GM23338 (cell line): ENCODE measurements at regions not wholly inside any gene's neighbourhood (a gene's known extent, or its start where the extent isn't known, plus 50 kb on each side); places are given as distances from the start of the nearest gene placed in this dataset.

Experiments used
- ATAC-seq: fragments of 200-7000 bp; cut with Tn5 transposase; 3 replicates; pipeline ENCODE4 v1.9.1; 2020
- DNase-seq: peaks from one replicate; pipeline ENCODE4 v3.0.0-alpha.2; 2015; ENCODE audit warnings: low spot score
- H2AFZ ChIP-seq: fragments of 200-600 bp; sonication (generic); 2 replicates; pipeline ENCODE4 v1.8.0; 2016; ENCODE audit warnings: antibody characterized with exemption, mild to moderate bottlenecking, moderate library complexity
- H3F3A ChIP-seq: fragments of 200-600 bp; sonication (generic); replicated peaks from 2 replicates; pipeline ENCODE4 v1.8.0; 2017; ENCODE audit warnings: antibody characterized with exemption, mixed run types, low read depth
- H3K27ac ChIP-seq: fragments of 200-600 bp; sonication (generic); 2 replicates; pipeline ENCODE4 v1.6.1; 2016; ENCODE audit warnings: low read depth
- H3K27me3 ChIP-seq: fragments of 200-600 bp; sonication (generic); 2 replicates; pipeline ENCODE4 v1.8.0; 2016; ENCODE audit warnings: mild to moderate bottlenecking, mixed run types, moderate library complexity; ENCODE audit not compliant: insufficient read depth
- H3K36me3 ChIP-seq: fragments of 200-600 bp; sonication (generic); 2 replicates; pipeline ENCODE4 v1.8.0; 2016; ENCODE audit warnings: mild to moderate bottlenecking; ENCODE audit not compliant: insufficient read depth
- H3K4me1 ChIP-seq: fragments of 200-600 bp; sonication (generic); 2 replicates; pipeline ENCODE4 v1.8.0; 2016; ENCODE audit warnings: mild to moderate bottlenecking, moderate library complexity; ENCODE audit not compliant: insufficient read depth
- H3K4me2 ChIP-seq: fragments of 200-600 bp; sonication (generic); 2 replicates; pipeline ENCODE4 v1.7.1; 2017; ENCODE audit warnings: mixed run types
- H3K4me3 ChIP-seq: fragments of 200-600 bp; sonication (generic); 2 replicates; pipeline ENCODE4 v1.6.1; 2016; ENCODE audit warnings: mixed run types
- H3K79me2 ChIP-seq: fragments of 200-600 bp; sonication (generic); replicated peaks from 2 replicates; pipeline ENCODE4 v1.8.0; 2017; ENCODE audit warnings: mild to moderate bottlenecking; ENCODE audit not compliant: insufficient read depth
- H3K9me2 ChIP-seq: fragments of 200-600 bp; sonication (generic); 2 replicates; pipeline ENCODE4 v1.8.0; 2017; ENCODE audit not compliant: insufficient read depth
- H4K20me1 ChIP-seq: fragments of 200-600 bp; sonication (generic); replicated peaks from 2 replicates; pipeline ENCODE4 v1.8.0; 2017; ENCODE audit warnings: mild to moderate bottlenecking; ENCODE audit not compliant: insufficient read depth
- H3K27ac Mint-ChIP-seq: 2 replicates; pipeline ENCODE4 v1.8.0; 2020; ENCODE audit warnings: inconsistent platforms, mild to moderate bottlenecking, moderate library complexity, mixed read lengths
- H3K27me3 Mint-ChIP-seq: 3 replicates; pipeline ENCODE4 v1.8.0; 2022; ENCODE audit warnings: low read depth, mild to moderate bottlenecking, moderate library complexity, mixed read lengths, inconsistent platforms; ENCODE audit not compliant: insufficient read depth, poor library complexity
- H3K36me3 Mint-ChIP-seq: 3 replicates; pipeline ENCODE4 v1.8.0; 2021; ENCODE audit warnings: low read depth, mild to moderate bottlenecking, inconsistent platforms, moderate library complexity, mixed read lengths
- H3K4me1 Mint-ChIP-seq: 3 replicates; pipeline ENCODE4 v1.8.0; 2020; ENCODE audit warnings: mild to moderate bottlenecking, inconsistent platforms, mixed read lengths
- H3K4me3 Mint-ChIP-seq: 3 replicates; pipeline ENCODE4 v1.8.0; 2021; ENCODE audit warnings: moderate library complexity, mild to moderate bottlenecking, inconsistent platforms, mixed read lengths
- H3K9me3 Mint-ChIP-seq: 3 replicates; pipeline ENCODE4 v1.8.0; 2020; ENCODE audit warnings: moderate library complexity, mild to moderate bottlenecking, inconsistent platforms, mixed read lengths
- CREB1 ChIP-seq: fragments of 250-450 bp; sonication (Bioruptor Pico); IDR thresholded peaks from 2 replicates; pipeline ENCODE4 v1.5.0; 2020; ENCODE audit warnings: low read depth, mild to moderate bottlenecking, moderate library complexity
- EZH2 ChIP-seq: fragments of 200-600 bp; sonication (generic); IDR thresholded peaks from one replicate; pipeline ENCODE4 v1.8.0; 2017; ENCODE audit warnings: antibody characterized with exemption, mild to moderate bottlenecking, low read depth; ENCODE audit not compliant: unreplicated experiment
- EZH2phosphoT487 ChIP-seq: fragments of 200-600 bp; sonication (generic); IDR thresholded peaks from one replicate; pipeline ENCODE4 v1.8.1; 2018; ENCODE audit warnings: antibody characterized with exemption; ENCODE audit not compliant: unreplicated experiment
- JUNB ChIP-seq: IDR thresholded peaks from one replicate; pipeline ENCODE4 v1.6.1; 2016; ENCODE audit warnings: antibody characterized with exemption; ENCODE audit not compliant: unreplicated experiment
- NANOG ChIP-seq: IDR thresholded peaks from 2 replicates; pipeline ENCODE4 v1.6.1; 2016; ENCODE audit warnings: antibody characterized with exemption, borderline replicate concordance
- POLR2AphosphoS5 ChIP-seq: IDR thresholded peaks from 2 replicates; pipeline ENCODE4 v1.6.1; 2016; ENCODE audit warnings: antibody characterized with exemption, low read depth
- STAT1 ChIP-seq: IDR thresholded peaks from one replicate; pipeline ENCODE4 v1.6.1; 2016; ENCODE audit warnings: antibody characterized with exemption; ENCODE audit not compliant: unreplicated experiment
- ZNF114 ChIP-seq: fragments of 250-450 bp; sonication (Bioruptor Pico); IDR thresholded peaks from 2 replicates; pipeline ENCODE4 v1.5.0; 2020; ENCODE audit warnings: mild to moderate bottlenecking, moderate library complexity
- ZNF331 ChIP-seq: fragments of 250-450 bp; sonication (Bioruptor Pico); IDR thresholded peaks from 2 replicates; pipeline ENCODE4 v1.5.0; 2020; ENCODE audit warnings: low read depth, mild to moderate bottlenecking, moderate library complexity
- ZNF462 ChIP-seq: fragments of 250-450 bp; sonication (Bioruptor Pico); IDR thresholded peaks from 2 replicates; pipeline ENCODE4 v1.5.0; 2020; ENCODE audit warnings: mild to moderate bottlenecking, moderate library complexity
- TF ChIP-seq, protein P1 (sequence below): IDR thresholded peaks from one replicate; pipeline ENCODE4 v1.6.1; 2018; ENCODE audit warnings: antibody characterized with exemption; ENCODE audit not compliant: unreplicated experiment
- TF ChIP-seq, protein P2 (sequence below): IDR thresholded peaks from 2 replicates; pipeline ENCODE4 v1.6.1; 2016; ENCODE audit warnings: antibody characterized with exemption

DNA sequence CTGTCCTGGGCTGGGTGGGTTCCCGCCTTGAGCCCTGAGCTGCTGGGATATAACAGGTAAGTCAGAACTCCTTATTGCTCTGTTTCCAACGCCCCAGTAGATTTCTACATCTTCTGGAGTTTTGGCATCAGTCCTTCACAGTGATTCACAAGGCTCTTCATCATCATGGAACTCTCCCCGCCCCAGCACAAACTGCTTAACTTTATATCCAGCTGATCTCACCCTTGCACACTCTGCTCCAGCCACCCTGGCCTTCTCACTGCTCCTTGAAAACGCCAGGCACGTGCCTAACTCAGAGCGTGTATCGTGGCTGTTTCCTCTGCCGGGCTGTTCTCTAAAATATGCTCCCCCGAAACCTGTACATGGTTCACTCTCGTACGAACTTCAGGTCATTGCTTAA, 264.9 kb downstream of the NOVA1 start (continued):
- TF ChIP-seq, protein P1, sequence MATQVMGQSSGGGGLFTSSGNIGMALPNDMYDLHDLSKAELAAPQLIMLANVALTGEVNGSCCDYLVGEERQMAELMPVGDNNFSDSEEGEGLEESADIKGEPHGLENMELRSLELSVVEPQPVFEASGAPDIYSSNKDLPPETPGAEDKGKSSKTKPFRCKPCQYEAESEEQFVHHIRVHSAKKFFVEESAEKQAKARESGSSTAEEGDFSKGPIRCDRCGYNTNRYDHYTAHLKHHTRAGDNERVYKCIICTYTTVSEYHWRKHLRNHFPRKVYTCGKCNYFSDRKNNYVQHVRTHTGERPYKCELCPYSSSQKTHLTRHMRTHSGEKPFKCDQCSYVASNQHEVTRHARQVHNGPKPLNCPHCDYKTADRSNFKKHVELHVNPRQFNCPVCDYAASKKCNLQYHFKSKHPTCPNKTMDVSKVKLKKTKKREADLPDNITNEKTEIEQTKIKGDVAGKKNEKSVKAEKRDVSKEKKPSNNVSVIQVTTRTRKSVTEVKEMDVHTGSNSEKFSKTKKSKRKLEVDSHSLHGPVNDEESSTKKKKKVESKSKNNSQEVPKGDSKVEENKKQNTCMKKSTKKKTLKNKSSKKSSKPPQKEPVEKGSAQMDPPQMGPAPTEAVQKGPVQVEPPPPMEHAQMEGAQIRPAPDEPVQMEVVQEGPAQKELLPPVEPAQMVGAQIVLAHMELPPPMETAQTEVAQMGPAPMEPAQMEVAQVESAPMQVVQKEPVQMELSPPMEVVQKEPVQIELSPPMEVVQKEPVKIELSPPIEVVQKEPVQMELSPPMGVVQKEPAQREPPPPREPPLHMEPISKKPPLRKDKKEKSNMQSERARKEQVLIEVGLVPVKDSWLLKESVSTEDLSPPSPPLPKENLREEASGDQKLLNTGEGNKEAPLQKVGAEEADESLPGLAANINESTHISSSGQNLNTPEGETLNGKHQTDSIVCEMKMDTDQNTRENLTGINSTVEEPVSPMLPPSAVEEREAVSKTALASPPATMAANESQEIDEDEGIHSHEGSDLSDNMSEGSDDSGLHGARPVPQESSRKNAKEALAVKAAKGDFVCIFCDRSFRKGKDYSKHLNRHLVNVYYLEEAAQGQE, result no peak
- no peak for TF ChIP-seq STAT1
- no peak for TF ChIP-seq EZH2
- no peak for TF ChIP-seq ZNF331
- TF ChIP-seq NANOG, result no peak
- no peak for TF ChIP-seq POLR2AphosphoS5
- TF ChIP-seq JUNB, result no peak
- TF ChIP-seq CREB1 (CRISPR knock-in tag), result no peak
- TF ChIP-seq ZNF114, result no peak
- TF ChIP-seq, protein P2, sequence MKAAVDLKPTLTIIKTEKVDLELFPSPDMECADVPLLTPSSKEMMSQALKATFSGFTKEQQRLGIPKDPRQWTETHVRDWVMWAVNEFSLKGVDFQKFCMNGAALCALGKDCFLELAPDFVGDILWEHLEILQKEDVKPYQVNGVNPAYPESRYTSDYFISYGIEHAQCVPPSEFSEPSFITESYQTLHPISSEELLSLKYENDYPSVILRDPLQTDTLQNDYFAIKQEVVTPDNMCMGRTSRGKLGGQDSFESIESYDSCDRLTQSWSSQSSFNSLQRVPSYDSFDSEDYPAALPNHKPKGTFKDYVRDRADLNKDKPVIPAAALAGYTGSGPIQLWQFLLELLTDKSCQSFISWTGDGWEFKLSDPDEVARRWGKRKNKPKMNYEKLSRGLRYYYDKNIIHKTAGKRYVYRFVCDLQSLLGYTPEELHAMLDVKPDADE, result no peak
- TF ChIP-seq EZH2phosphoT487, result no peak

- Histone ChIP-seq H3K36me3 (no peaks in the 10 kb centered on the region), H3K27me3 (no peaks in the 10 kb centered on the region), H4K20me1 (no peaks in the 10 kb centered on the region), H3K4me1 (no peaks in the 10 kb centered on the region), H3K79me2 (no peaks in the 10 kb centered on the region), H3K27ac (no peak overlapping the region), H3F3A (no peaks in the 10 kb centered on the region), H2AFZ (peak overlapping the region; percentile 57; the same call in 1 of the 2 replicates), H3K4me3 (no peak overlapping the region), H3K4me2 (no peak overlapping the region), H3K9me2 (no peaks in the 10 kb centered on the region)
- H3K27ac Mint-ChIP-seq, result no peak overlapping the region
- H3K36me3 Mint-ChIP-seq, result no peaks in the 10 kb centered on the region
- ATAC-seq, result no peak
- H3K27me3 Mint-ChIP-seq, result no peaks in the 10 kb centered on the region
- H3K4me3 Mint-ChIP-seq, result no peak overlapping the region
- no peaks in the 10 kb centered on the region for H3K9me3 Mint-ChIP-seq
- no peak for TF ChIP-seq POLR2AphosphoS5
- TF ChIP-seq, protein P2, result no peak
- no peak for TF ChIP-seq ZNF462 (CRISPR knock-in tag)
- TF ChIP-seq ZNF331, result no peak
- DNase-seq, result no peak
- no peaks in the 10 kb centered on the region for H3K4me1 Mint-ChIP-seq
These were observed 266.9 kb downstream of the NOVA1 start for GRCh38 chr14:26330982-26331381.
